ENCODE measurements at regions not wholly inside any gene's neighbourhood (a gene's known extent, or its start where the extent isn't known, plus 50 kb on each side); places are given as distances from the start of the nearest gene placed in this dataset.

GRCh38 chr5:105428451-105429380 is 1866.1 kb upstream of the NUDT12 start:
- TF ChIP-seq REST (IDR thresholded peaks at IDR 0.05; ENCODE audit: insufficient read depth in 1 of 2, low read depth in 2 of 2, low read length in 2 of 2) (no peak), POLR2AphosphoS5 (IDR thresholded peaks at IDR 0.05; ENCODE audit: low read depth, low read length) (no peak), TAF1 (IDR thresholded peaks at IDR 0.05; ENCODE audit: borderline replicate concordance, insufficient read depth, low read length) (no peak)

Data from PFSK-1 (cell line).